Caco-2 (cell line): ENCODE measurements at regions not wholly inside any gene's neighbourhood (a gene's known extent, or its start where the extent isn't known, plus 50 kb on each side); places are given as distances from the start of the nearest gene placed in this dataset.

ENCODE experiments used
- BruUV-seq: library from RNA; stranded (reverse); fragments of 400-500 nt; replicated peaks from 2 replicates; lab custom pipeline; 2021; lab: Mats Ljungman, UMichigan
- CTCF ChIA-PET: fragments of 300-600 bp; sonication (Branson Sonifier 250); formaldehyde crosslinking; loops from one replicate; lab custom pipeline; 2022; ENCODE audit warnings: antibody characterized with exemption; lab: Charles Lee
- POLR2A ChIA-PET: fragments of 300-600 bp; sonication (Branson Sonifier 250); formaldehyde crosslinking; loops from one replicate; lab custom pipeline; 2022; ENCODE audit warnings: antibody characterized with exemption; lab: Charles Lee
- DNase-seq, 2 experiments: peaks; one replicate each; pipeline versions ENCODE4 v3.0.0 to v3.0.0-alpha.2; 2020 to 2022
- H3K27me3 ChIP-seq: replicated peaks from 2 replicates; pipeline ENCODE4 v1.6.0; 2011; ENCODE audit warnings: low read length; ENCODE audit not compliant: control insufficient read depth, insufficient read depth
- H3K36me3 ChIP-seq: 2 replicates; pipeline ENCODE4 v1.5.1; 2011; ENCODE audit warnings: low read length; ENCODE audit not compliant: control insufficient read depth, insufficient read depth
- H3K4me1 ChIP-seq: fragments of 250-450 bp; sonication (Bioruptor Pico); 2 replicates; pipeline ENCODE4 v1.5.1; 2020; ENCODE audit warnings: mild to moderate bottlenecking
- H3K4me3 ChIP-seq: 2 replicates; pipeline ENCODE4 v1.5.1; 2011; ENCODE audit warnings: low read depth, mild to moderate bottlenecking, control low read depth, low read length
- H3K9me3 ChIP-seq: fragments of 250-450 bp; sonication (Bioruptor Pico); 2 replicates; pipeline ENCODE4 v1.5.1; 2020; ENCODE audit warnings: mild to moderate bottlenecking, moderate library complexity
- H3K27ac Mint-ChIP-seq: one replicate; pipeline ENCODE4 v1.8.0; 2022; ENCODE audit warnings: mixed read lengths; ENCODE audit not compliant: unreplicated experiment
- H3K27me3 Mint-ChIP-seq: one replicate; pipeline ENCODE4 v1.8.0; 2022; ENCODE audit warnings: mixed read lengths; ENCODE audit not compliant: insufficient read depth, unreplicated experiment
- H3K36me3 Mint-ChIP-seq: one replicate; pipeline ENCODE4 v1.8.0; 2022; ENCODE audit warnings: mild to moderate bottlenecking, mixed read lengths; ENCODE audit not compliant: insufficient read depth, unreplicated experiment
- H3K4me1 Mint-ChIP-seq: one replicate; pipeline ENCODE4 v1.8.0; 2022; ENCODE audit warnings: low read depth, mixed read lengths; ENCODE audit not compliant: unreplicated experiment
- H3K4me3 Mint-ChIP-seq: one replicate; pipeline ENCODE4 v1.8.0; 2022; ENCODE audit warnings: mild to moderate bottlenecking, moderate library complexity, mixed read lengths; ENCODE audit not compliant: unreplicated experiment
- H3K9me3 Mint-ChIP-seq: one replicate; pipeline ENCODE4 v1.8.0; 2022; ENCODE audit warnings: mixed read lengths; ENCODE audit not compliant: unreplicated experiment
- intact Hi-C: fragments of 100-400 bp; cut with micrococcal nuclease; formaldehyde crosslinking; loops from one replicate; pipeline ENCODE4 v1.10.0; 2022; ENCODE audit not compliant: unreplicated experiment
- TF ChIP-seq, protein P1 (sequence below), 2 experiments: fragments of 200-600 bp in 1 of 2; IDR thresholded peaks; 1 replicate in 1 of 2; 2 replicates in 1 of 2; pipeline versions ENCODE4 v1.5.1 to v1.8.0; 2011 to 2022; ENCODE audit warnings: antibody characterized with exemption in 1 of 2, control low read depth in 1 of 2, inconsistent platforms in 1 of 2, low read depth in 1 of 2, low read length in 1 of 2, mild to moderate bottlenecking in 1 of 2, moderate library complexity in 1 of 2; ENCODE audit not compliant: insufficient read depth in 1 of 2, severe bottlenecking in 1 of 2, unreplicated experiment in 1 of 2

DNA sequence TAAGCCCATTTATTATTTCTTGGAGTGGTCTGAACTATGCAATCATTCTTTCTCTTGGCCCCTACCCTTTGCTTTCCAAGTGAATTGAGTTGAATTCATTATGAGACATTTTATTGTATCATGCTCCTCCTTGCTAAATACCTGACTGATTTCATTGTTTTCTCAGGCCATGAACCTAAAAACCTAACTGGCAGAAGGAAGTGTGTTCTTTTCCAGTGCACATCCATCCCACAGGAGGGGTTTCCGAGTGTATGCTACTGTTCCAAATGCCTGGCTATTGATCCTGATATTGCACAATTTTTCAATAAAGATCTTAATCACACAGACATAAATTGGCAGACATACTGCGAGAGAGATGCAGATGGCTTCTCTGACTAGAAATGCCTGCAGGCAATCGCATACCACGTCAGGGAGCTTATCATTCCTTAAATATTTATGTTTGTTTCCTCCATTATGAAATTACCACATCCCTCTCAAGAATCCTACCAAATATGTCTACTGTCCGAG lies 162.2 kb upstream of the EGLN3 start:
- Histone ChIP-seq H3K9me3 (no peaks in the 10 kb centered on the region), H3K4me1 (peaks cover 32% of the 10 kb centered on the region), H3K36me3 (no peaks in the 10 kb centered on the region), H3K4me3 (no peak overlapping the region), H3K27me3 (no peaks in the 10 kb centered on the region)
- Mint-ChIP-seq H3K4me1 (peaks cover 43% of the 10 kb centered on the region), H3K27ac (peak overlapping the region; percentile 48), H3K36me3 (peaks cover 4% of the 10 kb centered on the region), H3K4me3 (peak overlapping the region; percentile 61), H3K9me3 (no peaks in the 10 kb centered on the region), H3K27me3 (no peaks in the 10 kb centered on the region)
- TF ChIP-seq, protein P1, sequence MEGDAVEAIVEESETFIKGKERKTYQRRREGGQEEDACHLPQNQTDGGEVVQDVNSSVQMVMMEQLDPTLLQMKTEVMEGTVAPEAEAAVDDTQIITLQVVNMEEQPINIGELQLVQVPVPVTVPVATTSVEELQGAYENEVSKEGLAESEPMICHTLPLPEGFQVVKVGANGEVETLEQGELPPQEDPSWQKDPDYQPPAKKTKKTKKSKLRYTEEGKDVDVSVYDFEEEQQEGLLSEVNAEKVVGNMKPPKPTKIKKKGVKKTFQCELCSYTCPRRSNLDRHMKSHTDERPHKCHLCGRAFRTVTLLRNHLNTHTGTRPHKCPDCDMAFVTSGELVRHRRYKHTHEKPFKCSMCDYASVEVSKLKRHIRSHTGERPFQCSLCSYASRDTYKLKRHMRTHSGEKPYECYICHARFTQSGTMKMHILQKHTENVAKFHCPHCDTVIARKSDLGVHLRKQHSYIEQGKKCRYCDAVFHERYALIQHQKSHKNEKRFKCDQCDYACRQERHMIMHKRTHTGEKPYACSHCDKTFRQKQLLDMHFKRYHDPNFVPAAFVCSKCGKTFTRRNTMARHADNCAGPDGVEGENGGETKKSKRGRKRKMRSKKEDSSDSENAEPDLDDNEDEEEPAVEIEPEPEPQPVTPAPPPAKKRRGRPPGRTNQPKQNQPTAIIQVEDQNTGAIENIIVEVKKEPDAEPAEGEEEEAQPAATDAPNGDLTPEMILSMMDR (IDR thresholded peaks at IDR 0.05; ENCODE audit: insufficient read depth in 1 of 2, low read depth in 1 of 2, low read length in 1 of 2, severe bottlenecking in 1 of 2, unreplicated experiment in 1 of 2), result no peak
- DNase-seq, result peak; percentile 64 to 68
- ChIA-PET CTCF (interaction anchor here (1.0 to 1.3 kb wide), 3 partner anchors 12 to 115 kb away, joined by 4 to 7 read pairs (median 4); no protein-coding TSS in a partner anchor), POLR2A (interaction anchor here (0.7 to 1.3 kb wide), 3 partner anchors 53 to 184 kb away, joined by 3 read pairs; no protein-coding TSS in a partner anchor)
- intact Hi-C loops, result loop anchor here (1.0 kb wide), 1 partner anchor 10 kb away; no protein-coding TSS in a partner anchor
- BruUV-seq, result no TSS peak

DNA sequence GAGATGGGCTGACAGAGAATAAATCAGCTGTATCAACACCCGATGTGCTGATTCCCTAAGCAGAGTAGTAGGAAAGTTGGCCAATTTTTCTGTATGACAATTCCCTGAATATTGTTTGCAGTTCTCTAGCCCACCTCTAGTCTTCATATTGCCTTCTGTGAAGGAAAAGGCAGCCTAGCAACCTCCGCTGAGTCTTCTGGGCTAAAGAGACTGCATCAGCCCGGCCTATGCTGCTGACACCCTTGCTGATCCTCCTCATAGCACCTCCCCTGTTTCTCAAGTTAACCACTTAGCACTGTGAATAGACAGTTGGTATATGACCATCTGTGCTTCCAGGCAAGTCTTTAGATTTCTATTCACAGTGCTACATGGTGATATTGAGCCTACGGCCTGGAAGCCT lies 161.1 kb upstream of the EGLN3 start:
- ChIA-PET CTCF (no interaction called here), POLR2A (no interaction called here)
- TF ChIP-seq, protein P1 (IDR thresholded peaks at IDR 0.05; ENCODE audit: insufficient read depth in 1 of 2, low read depth in 1 of 2, low read length in 1 of 2, severe bottlenecking in 1 of 2, unreplicated experiment in 1 of 2), result no peak
- H3K27ac Mint-ChIP-seq, result peak overlapping the region; percentile 48
- no peak for DNase-seq
- Histone ChIP-seq H3K4me3 (no peak overlapping the region), H3K27me3 (no peaks in the 10 kb centered on the region), H3K4me1 (peaks cover 32% of the 10 kb centered on the region), H3K36me3 (no peaks in the 10 kb centered on the region), H3K9me3 (no peaks in the 10 kb centered on the region)
- H3K36me3 Mint-ChIP-seq, result peaks cover 4% of the 10 kb centered on the region
- H3K4me3 Mint-ChIP-seq, result no peak overlapping the region
- H3K9me3 Mint-ChIP-seq, result no peaks in the 10 kb centered on the region
- no TSS peak for BruUV-seq
- intact Hi-C loops, result no loop called here
- peaks cover 43% of the 10 kb centered on the region for H3K4me1 Mint-ChIP-seq
- no peaks in the 10 kb centered on the region for H3K27me3 Mint-ChIP-seq

DNA sequence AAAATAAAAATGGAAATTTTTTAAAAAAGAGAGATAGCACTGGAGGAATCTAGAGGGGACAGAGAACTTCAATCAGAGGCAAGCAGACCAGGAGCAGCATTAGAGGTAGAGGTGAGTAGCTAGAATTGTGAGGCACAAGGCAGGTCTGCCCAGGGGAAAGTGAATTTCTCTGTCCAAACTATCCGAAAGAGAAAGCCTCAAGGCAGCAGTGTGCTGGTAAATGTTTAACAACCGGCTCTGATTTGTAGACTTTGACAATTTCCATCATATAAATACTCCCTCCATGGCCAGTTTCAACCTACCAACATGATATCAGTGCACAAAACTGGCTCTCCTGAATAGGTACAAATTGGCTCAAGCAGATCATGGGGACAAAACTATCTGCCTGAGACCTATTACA lies 160.6 kb upstream of the EGLN3 start:
- no peak overlapping the region for H3K4me3 Mint-ChIP-seq
- peaks cover 43% of the 10 kb centered on the region for H3K4me1 Mint-ChIP-seq
- H3K36me3 Mint-ChIP-seq, result peaks cover 4% of the 10 kb centered on the region
- TF ChIP-seq, protein P1 (IDR thresholded peaks at IDR 0.05; ENCODE audit: insufficient read depth in 1 of 2, low read depth in 1 of 2, low read length in 1 of 2, severe bottlenecking in 1 of 2, unreplicated experiment in 1 of 2), result no peak
- POLR2A ChIA-PET, result no interaction called here
- no TSS peak for BruUV-seq
- peaks cover 35% of the 10 kb centered on the region for H3K4me1 ChIP-seq
- no peak overlapping the region for H3K4me3 ChIP-seq
- H3K27ac Mint-ChIP-seq, result peak overlapping the region; percentile 48
- DNase-seq, result no peak
- no peaks in the 10 kb centered on the region for H3K9me3 ChIP-seq
- intact Hi-C loops, result no loop called here
- no peaks in the 10 kb centered on the region for H3K9me3 Mint-ChIP-seq
- no peaks in the 10 kb centered on the region for H3K36me3 ChIP-seq
- H3K27me3 Mint-ChIP-seq, result no peaks in the 10 kb centered on the region
- no peaks in the 10 kb centered on the region for H3K27me3 ChIP-seq
- CTCF ChIA-PET, result no interaction called here
